Activated CD8-positive, alpha-beta T cell treated with anti-CD3 and anti-CD28 coated beads for 36 hours (primary cell): ENCODE measurements at regions not wholly inside any gene's neighbourhood (a gene's known extent, or its start where the extent isn't known, plus 50 kb on each side); places are given as distances from the start of the nearest gene placed in this dataset. TPM values are rescaled to one million over a fixed set of nuclear protein-coding genes. Genes with fewer than 3 reads are reported as not detected.

Experiments used
- ATAC-seq: fragments of 200-7000 bp; cut with Tn5 transposase; one replicate; pipeline ENCODE4 v1.10.0; 2021; ENCODE audit warnings: mild to moderate bottlenecking, moderate library complexity
- CTCF ChIA-PET: fragments of 350-600 bp; sonication (Branson Sonifier 250); formaldehyde crosslinking; loops from one replicate; lab custom pipeline; 2021; ENCODE audit warnings: antibody characterized with exemption; lab: Charles Lee
- POLR2A ChIA-PET: fragments of 350-600 bp; sonication (Branson Sonifier 250); formaldehyde crosslinking; loops from one replicate; lab custom pipeline; 2021; ENCODE audit warnings: antibody characterized with exemption; lab: Charles Lee
- DNase-seq: peaks from one replicate; pipeline ENCODE4 v3.0.0-alpha.2; 2020
- H3K27ac Mint-ChIP-seq: one replicate; pipeline ENCODE4 v1.8.0; 2021; ENCODE audit warnings: mild to moderate bottlenecking, mixed read lengths
- H3K27me3 Mint-ChIP-seq: one replicate; pipeline ENCODE4 v1.8.0; 2021; ENCODE audit warnings: mixed read lengths
- H3K36me3 Mint-ChIP-seq: one replicate; pipeline ENCODE4 v1.8.0; 2021; ENCODE audit warnings: low read depth, mixed read lengths
- H3K4me1 Mint-ChIP-seq: one replicate; pipeline ENCODE4 v1.8.0; 2021; ENCODE audit warnings: low read depth, mixed read lengths
- H3K4me3 Mint-ChIP-seq: one replicate; pipeline ENCODE4 v1.8.0; 2021; ENCODE audit warnings: mild to moderate bottlenecking, moderate library complexity, mixed read lengths
- H3K9me3 Mint-ChIP-seq: one replicate; pipeline ENCODE4 v1.8.0; 2021; ENCODE audit warnings: mixed read lengths
- intact Hi-C: fragments of 100-400 bp; cut with micrococcal nuclease; formaldehyde crosslinking; loops from one replicate; pipeline ENCODE4 v1.10.0; 2022
- microRNA-seq: library from miRNA; unstranded; fragments of <30 nt; microRNA quantifications from one replicate; pipeline ENCODE4 v1.2.0, GENCODE V29; 2022; ENCODE audit warnings: borderline microRNAs expressed, borderline replicate concordance
- TF ChIP-seq, protein P1 (sequence below): fragments of 200-600 bp; IDR thresholded peaks from one replicate; pipeline ENCODE4 v1.8.0; 2022; ENCODE audit warnings: antibody characterized with exemption, mild to moderate bottlenecking

DNA sequence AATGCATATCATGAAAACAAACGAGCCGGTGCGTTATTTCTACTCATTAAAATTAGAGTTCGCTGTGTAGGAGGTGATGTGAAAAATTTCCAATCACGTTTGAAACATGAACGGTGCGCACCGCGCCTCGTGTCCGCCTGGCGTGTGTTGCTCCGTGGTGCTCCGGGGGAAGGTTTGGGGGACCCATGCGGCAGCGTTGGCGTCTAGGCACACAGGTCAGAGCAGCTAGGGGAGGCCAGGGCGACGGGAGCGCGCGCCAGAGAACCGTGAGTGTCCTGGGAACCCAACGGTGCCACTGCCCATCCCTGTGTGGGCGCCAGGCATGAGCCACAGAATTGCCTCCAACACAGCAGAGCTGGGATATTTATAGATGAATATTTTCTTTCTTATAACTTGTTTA is 70.6 kb upstream of the ADARB2 start:
- Mint-ChIP-seq H3K9me3 (no peaks in the 10 kb centered on the region), H3K36me3 (no peaks in the 10 kb centered on the region), H3K27ac (no peak overlapping the region), H3K4me3 (no peak overlapping the region), H3K27me3 (no peaks in the 10 kb centered on the region), H3K4me1 (no peaks in the 10 kb centered on the region)
- intact Hi-C loops, result no loop called here
- no peak for DNase-seq
- POLR2A ChIA-PET, result no interaction called here
- TF ChIP-seq, protein P1, sequence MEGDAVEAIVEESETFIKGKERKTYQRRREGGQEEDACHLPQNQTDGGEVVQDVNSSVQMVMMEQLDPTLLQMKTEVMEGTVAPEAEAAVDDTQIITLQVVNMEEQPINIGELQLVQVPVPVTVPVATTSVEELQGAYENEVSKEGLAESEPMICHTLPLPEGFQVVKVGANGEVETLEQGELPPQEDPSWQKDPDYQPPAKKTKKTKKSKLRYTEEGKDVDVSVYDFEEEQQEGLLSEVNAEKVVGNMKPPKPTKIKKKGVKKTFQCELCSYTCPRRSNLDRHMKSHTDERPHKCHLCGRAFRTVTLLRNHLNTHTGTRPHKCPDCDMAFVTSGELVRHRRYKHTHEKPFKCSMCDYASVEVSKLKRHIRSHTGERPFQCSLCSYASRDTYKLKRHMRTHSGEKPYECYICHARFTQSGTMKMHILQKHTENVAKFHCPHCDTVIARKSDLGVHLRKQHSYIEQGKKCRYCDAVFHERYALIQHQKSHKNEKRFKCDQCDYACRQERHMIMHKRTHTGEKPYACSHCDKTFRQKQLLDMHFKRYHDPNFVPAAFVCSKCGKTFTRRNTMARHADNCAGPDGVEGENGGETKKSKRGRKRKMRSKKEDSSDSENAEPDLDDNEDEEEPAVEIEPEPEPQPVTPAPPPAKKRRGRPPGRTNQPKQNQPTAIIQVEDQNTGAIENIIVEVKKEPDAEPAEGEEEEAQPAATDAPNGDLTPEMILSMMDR, result no peak
- CTCF ChIA-PET, result no interaction called here
- ATAC-seq, result no peak

DNA sequence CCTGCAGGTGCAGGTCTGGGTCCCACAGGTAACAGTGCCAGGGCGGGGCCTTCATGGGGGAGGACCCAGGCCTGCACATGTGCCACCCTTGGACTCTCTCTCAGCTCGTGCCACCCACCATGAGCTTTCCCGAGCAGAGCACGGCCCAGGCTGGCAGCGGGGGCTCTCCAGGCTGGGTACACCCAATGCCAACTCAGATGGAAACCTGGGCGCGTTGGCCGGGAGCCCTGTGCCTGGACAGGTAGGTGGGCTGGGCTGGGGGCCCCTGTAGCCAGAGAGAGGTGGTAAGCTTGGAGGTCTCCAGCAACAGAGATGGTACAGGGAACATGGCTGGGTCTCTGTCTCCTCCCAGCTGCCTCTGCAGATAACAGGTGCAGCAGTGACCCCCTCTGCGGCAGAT is 69.9 kb upstream of the ADARB2 start:
- ChIA-PET POLR2A (no interaction called here), CTCF (no interaction called here)
- Mint-ChIP-seq H3K4me3 (no peak overlapping the region), H3K4me1 (no peaks in the 10 kb centered on the region), H3K27ac (no peak overlapping the region), H3K36me3 (no peaks in the 10 kb centered on the region), H3K27me3 (no peaks in the 10 kb centered on the region), H3K9me3 (no peaks in the 10 kb centered on the region)
- DNase-seq, result no peak
- ATAC-seq, result no peak
- intact Hi-C loops, result no loop called here
- TF ChIP-seq, protein P1, result no peak

DNA sequence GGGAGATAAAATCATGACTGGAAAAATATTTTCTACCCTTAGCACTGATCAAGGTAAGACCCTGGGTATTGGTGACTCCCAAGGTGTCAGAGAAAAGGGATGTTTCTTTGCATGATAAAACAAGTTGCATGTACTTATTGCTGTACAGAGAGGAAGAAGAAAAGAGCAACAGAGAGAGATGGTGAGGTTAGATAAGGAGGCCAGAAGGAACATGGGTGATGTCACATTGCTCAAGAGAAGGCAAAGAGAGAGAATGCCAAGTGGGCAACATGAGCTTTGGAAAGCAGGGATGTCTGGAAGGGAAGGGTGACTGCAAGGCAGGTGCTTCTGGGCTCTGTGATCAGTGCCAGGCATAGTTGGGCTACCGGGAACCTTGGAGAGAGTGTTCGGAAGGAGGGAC is 65.1 kb upstream of the ADARB2 start:
- POLR2A ChIA-PET, result no interaction called here

DNA sequence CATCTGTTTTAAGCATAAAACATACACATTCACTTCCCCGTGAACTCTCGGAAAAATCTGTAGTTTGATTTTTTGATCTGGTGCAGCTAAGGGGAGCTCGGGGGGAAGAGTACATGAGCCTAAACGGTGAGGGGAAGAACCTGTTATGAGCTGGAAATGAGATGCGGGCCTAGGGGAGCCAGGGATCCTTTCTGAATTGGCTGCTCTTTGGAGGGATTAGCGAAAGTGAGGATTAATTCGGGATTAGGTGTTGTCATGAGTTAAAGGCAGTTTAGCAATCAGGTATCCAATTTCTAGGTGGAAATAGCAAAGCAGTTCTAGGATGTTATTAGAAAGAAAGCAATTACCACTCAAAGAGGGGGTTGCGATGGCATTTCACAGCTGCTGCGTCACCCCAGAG is 51.1 kb upstream of the ADARB2 start:
- no peak for ATAC-seq
- ChIA-PET POLR2A (no interaction called here), CTCF (no interaction called here)
- Mint-ChIP-seq H3K4me3 (no peak overlapping the region), H3K9me3 (no peaks in the 10 kb centered on the region), H3K27me3 (peaks cover 4% of the 10 kb centered on the region), H3K4me1 (no peaks in the 10 kb centered on the region), H3K36me3 (no peaks in the 10 kb centered on the region), H3K27ac (no peak overlapping the region)
- intact Hi-C loops, result no loop called here
- DNase-seq, result no peak
- TF ChIP-seq, protein P1, result no peak

More for the DNA sequence above, 65.1 kb upstream of the ADARB2 start:
- TF ChIP-seq, protein P1, result no peak
- CTCF ChIA-PET, result no interaction called here
- H3K4me3 Mint-ChIP-seq, result no peak overlapping the region
- no peaks in the 10 kb centered on the region for H3K9me3 Mint-ChIP-seq
- intact Hi-C loops, result no loop called here
- H3K27ac Mint-ChIP-seq, result no peak overlapping the region
- H3K27me3 Mint-ChIP-seq, result no peaks in the 10 kb centered on the region
- no peak for ATAC-seq
- H3K4me1 Mint-ChIP-seq, result no peaks in the 10 kb centered on the region
- no peak for DNase-seq
- H3K36me3 Mint-ChIP-seq, result no peaks in the 10 kb centered on the region

Small RNA genes in the stretch of these regions (microRNA-seq; reads per million reads assigned to microRNA genes)
- not detected for gene MIR6072
